ENCODE measurements at regions not wholly inside any gene's neighbourhood (a gene's known extent, or its start where the extent isn't known, plus 50 kb on each side); places are given as distances from the start of the nearest gene placed in this dataset.

DNA sequence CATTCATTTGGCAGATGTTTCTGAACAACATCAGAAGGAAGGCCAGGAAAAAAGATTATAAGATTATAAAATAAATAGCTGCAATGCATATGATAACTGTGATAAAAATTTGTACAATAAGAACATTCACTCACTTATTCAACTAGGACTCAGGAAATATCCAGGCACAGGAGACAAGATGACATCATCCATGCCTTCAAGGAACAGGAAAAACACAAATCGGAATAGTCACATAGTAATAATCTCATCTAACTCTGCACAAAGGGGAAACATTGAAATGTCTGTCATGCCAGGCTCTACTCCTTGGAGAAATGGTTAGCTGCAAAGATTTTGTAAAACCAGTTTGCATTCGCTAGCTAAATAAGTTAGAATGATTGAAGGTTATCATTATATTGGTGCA lies 233.5 kb upstream of the AGTR1 start (continued):
- TF ChIP-seq JUNB (IDR thresholded peaks at IDR 0.05), result no peak
- TF ChIP-seq FOS (IDR thresholded peaks at IDR 0.05; ENCODE audit: borderline replicate concordance, extremely low read depth, insufficient read length), result no peak
- TF ChIP-seq CBFB (IDR thresholded peaks at IDR 0.05; ENCODE audit: low read depth), result no peak
- TF ChIP-seq LARP7 (IDR thresholded peaks at IDR 0.05), result no peak
- no peak for TF ChIP-seq EGR1 (IDR thresholded peaks at IDR 0.05; ENCODE audit: borderline replicate concordance in 1 of 2, low read depth in 2 of 2, low read length in 2 of 2)
- TF ChIP-seq NR2C2 (IDR thresholded peaks at IDR 0.05; ENCODE audit: borderline replicate concordance, control insufficient read depth, insufficient read length, low read depth), result no peak
- TF ChIP-seq SUZ12 (IDR thresholded peaks at IDR 0.05; ENCODE audit: unreplicated experiment), result no peak
- no peak for TF ChIP-seq IRF4 (IDR thresholded peaks at IDR 0.05; ENCODE audit: low read depth, low read length)

DNA sequence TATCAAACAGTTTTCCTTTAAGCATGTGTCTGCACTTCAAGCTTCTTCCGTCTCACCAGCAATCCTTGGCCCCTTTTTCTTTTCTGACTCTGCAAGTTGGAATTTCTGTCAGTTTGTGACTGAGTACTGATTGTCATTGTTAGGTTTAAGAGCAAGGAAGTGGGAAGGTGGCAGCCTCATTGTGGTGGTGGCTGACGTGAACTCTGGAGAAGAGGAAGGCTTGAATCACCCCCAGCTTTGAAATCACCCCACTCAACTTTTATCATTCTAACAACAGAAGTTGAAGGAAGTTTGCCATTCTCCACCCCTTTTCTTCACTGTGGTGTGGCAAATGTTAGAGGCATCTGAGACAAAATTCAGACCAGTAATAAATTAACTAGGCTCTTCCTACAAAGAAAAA lies 231.6 kb upstream of the AGTR1 start:
- Histone ChIP-seq H3K27ac (ENCODE audit: control insufficient read depth, insufficient read depth) (no peak overlapping the region), H3K9me3 (replicated peaks; ENCODE audit: control insufficient read depth, insufficient read depth, low read length) (no peaks in the 10 kb centered on the region), H2AFZ (ENCODE audit: control insufficient read depth, low read depth, low read length) (no peak overlapping the region), H3K79me2 (ENCODE audit: control insufficient read depth, insufficient read depth, low read length) (no peaks in the 10 kb centered on the region), H3K27me3 (replicated peaks in 1 of 2; ENCODE audit: control insufficient read depth in 2 of 2, insufficient read depth in 2 of 2, low read length in 1 of 2) (no peaks in the 10 kb centered on the region), H3K4me3 (no peak overlapping the region), H3K4me1 (ENCODE audit: control insufficient read depth, insufficient read depth, low read length) (no peaks in the 10 kb centered on the region), H3K9ac (ENCODE audit: control insufficient read depth, insufficient read depth, low read length) (no peak overlapping the region), H3K36me3 (ENCODE audit: control insufficient read depth in 2 of 2, insufficient read depth in 2 of 2, low read length in 1 of 2) (no peaks in the 10 kb centered on the region), H3K4me2 (ENCODE audit: control insufficient read depth, insufficient read depth) (no peak overlapping the region), H4K20me1 (ENCODE audit: control insufficient read depth, insufficient read depth) (no peaks in the 10 kb centered on the region)
- intact Hi-C loops (cut with micrococcal nuclease; ENCODE audit: unreplicated experiment) (no loop called here), in situ Hi-C loops (cut with MboI) (no loop called here)
- FAIRE-seq (no peak), DNase-seq (ENCODE audit: low read depth, low spot score) (no peak), ATAC-seq (no peak)
- ChIA-PET RAD21 (ENCODE audit: unreplicated experiment) (no interaction called here), SMC1A (ENCODE audit: uncharacterized antibody, unreplicated experiment) (interaction anchor here (1.0 to 1.8 kb wide), 2 partner anchors 57 to 85 kb away, joined by 4 read pairs; no protein-coding TSS in a partner anchor), POLR2A (no interaction called here), CTCF (interaction anchor here (0.6 kb wide), 1 partner anchor 99 kb away, joined by 4 read pairs; no protein-coding TSS in a partner anchor)
- 20% methylated on average over 2 of the region's 2 CpGs for WGBS (ENCODE audit: insufficient coverage, insufficient replicate concordance, low lambda C conversion rate, missing lambda C conversion rate)
- TF ChIP-seq, protein P1, sequence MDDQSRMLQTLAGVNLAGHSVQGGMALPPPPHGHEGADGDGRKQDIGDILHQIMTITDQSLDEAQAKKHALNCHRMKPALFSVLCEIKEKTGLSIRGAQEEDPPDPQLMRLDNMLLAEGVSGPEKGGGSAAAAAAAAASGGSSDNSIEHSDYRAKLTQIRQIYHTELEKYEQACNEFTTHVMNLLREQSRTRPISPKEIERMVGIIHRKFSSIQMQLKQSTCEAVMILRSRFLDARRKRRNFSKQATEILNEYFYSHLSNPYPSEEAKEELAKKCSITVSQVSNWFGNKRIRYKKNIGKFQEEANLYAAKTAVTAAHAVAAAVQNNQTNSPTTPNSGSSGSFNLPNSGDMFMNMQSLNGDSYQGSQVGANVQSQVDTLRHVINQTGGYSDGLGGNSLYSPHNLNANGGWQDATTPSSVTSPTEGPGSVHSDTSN (IDR thresholded peaks at IDR 0.05; ENCODE audit: insufficient replicate concordance, low read depth, low read length), result no peak
- no peak for TF ChIP-seq IRF4 (IDR thresholded peaks at IDR 0.05; ENCODE audit: low read depth, low read length)
- TF ChIP-seq STAT1 (conservative IDR thresholded peaks at IDR 0.05), result no peak
- TF ChIP-seq NR2C1 (IDR thresholded peaks at IDR 0.05), result no peak
- no peak for TF ChIP-seq RUNX3 (IDR thresholded peaks at IDR 0.05; ENCODE audit: low read length)
- no peak for TF ChIP-seq CREM (IDR thresholded peaks at IDR 0.05; ENCODE audit: low read depth)
- TF ChIP-seq SMARCA5 (IDR thresholded peaks at IDR 0.05), result no peak
- no peak for TF ChIP-seq NR2C2 (IDR thresholded peaks at IDR 0.05; ENCODE audit: borderline replicate concordance, control insufficient read depth, insufficient read length, low read depth)
- TF ChIP-seq NR2F1 (conservative IDR thresholded peaks at IDR 0.05), result no peak
- TF ChIP-seq TCF7 (IDR thresholded peaks at IDR 0.05; ENCODE audit: borderline replicate concordance), result no peak
- TF ChIP-seq SMC3 (IDR thresholded peaks at IDR 0.05; ENCODE audit: borderline replicate concordance, low read length), result no peak
- TF ChIP-seq RELA (IDR thresholded peaks at IDR 0.05; ENCODE audit: borderline replicate concordance, partially characterized antibody), result no peak
- TF ChIP-seq, protein P2, sequence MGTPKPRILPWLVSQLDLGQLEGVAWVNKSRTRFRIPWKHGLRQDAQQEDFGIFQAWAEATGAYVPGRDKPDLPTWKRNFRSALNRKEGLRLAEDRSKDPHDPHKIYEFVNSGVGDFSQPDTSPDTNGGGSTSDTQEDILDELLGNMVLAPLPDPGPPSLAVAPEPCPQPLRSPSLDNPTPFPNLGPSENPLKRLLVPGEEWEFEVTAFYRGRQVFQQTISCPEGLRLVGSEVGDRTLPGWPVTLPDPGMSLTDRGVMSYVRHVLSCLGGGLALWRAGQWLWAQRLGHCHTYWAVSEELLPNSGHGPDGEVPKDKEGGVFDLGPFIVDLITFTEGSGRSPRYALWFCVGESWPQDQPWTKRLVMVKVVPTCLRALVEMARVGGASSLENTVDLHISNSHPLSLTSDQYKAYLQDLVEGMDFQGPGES (IDR thresholded peaks at IDR 0.05), result no peak
- TF ChIP-seq ZNF207 (IDR thresholded peaks at IDR 0.05; ENCODE audit: borderline replicate concordance), result no peak
- TF ChIP-seq IKZF1 (conservative IDR thresholded peaks at IDR 0.05), result no peak
- no peak for TF ChIP-seq PML (IDR thresholded peaks at IDR 0.05; ENCODE audit: low read length)
- TF ChIP-seq SRF (IDR thresholded peaks at IDR 0.05; ENCODE audit: low read depth in 2 of 2, low read length in 2 of 2), result no peak
- TF ChIP-seq NFYB (IDR thresholded peaks at IDR 0.05; ENCODE audit: insufficient read depth, low read depth, low read length), result no peak
- TF ChIP-seq E2F4 (IDR thresholded peaks at IDR 0.05; ENCODE audit: low read depth, low read length), result no peak
- BruUV-seq (replicated peaks), result no TSS peak
